Naive thymus-derived CD4-positive, alpha-beta T cell (primary cell): ENCODE measurements at regions not wholly inside any gene's neighbourhood (a gene's known extent, or its start where the extent isn't known, plus 50 kb on each side); places are given as distances from the start of the nearest gene placed in this dataset.
A peak's percentile ranks its signal among the peaks of the same experiment; 100 is the strongest.
"Not testable (repeated sequence)": the region's sequence is repeated elsewhere in the genome, so short reads cannot be mapped to it uniquely, and the experiment has no call there.

Experiments
- ATAC-seq: fragments of 150-1000 bp; cut with Tn5 transposase; 2 replicates; pipeline ENCODE4 v1.10.0; 2021; ENCODE audit warnings: mild to moderate bottlenecking, moderate library complexity
- CTCF ChIA-PET: fragments of 350-600 bp; sonication (Branson Sonifier 250); formaldehyde crosslinking; loops from one replicate; lab custom pipeline; 2021; ENCODE audit warnings: antibody characterized with exemption; lab: Charles Lee
- POLR2A ChIA-PET: fragments of 350-600 bp; sonication (Branson Sonifier 250); formaldehyde crosslinking; loops from one replicate; lab custom pipeline; 2021; ENCODE audit warnings: antibody characterized with exemption, inconsistent platforms; lab: Charles Lee
- DNase-seq, 9 donors: peaks; one replicate each; pipeline versions ENCODE4 v3.0.0 to v3.0.0-alpha.2; 2020 to 2022; ENCODE audit warnings: mixed read lengths in 1 of 9
- H3K27ac ChIP-seq: one replicate; pipeline ENCODE4 v1.7.0; 2013; ENCODE audit warnings: mild to moderate bottlenecking, low read depth, low read length, moderate library complexity
- H3K27me3 ChIP-seq, 2 donors: one replicate each; pipeline ENCODE4 v1.7.0; 2013; ENCODE audit warnings: low read length in 2 of 2, mild to moderate bottlenecking in 2 of 2, moderate library complexity in 2 of 2; ENCODE audit not compliant: control insufficient read depth in 2 of 2, insufficient read depth in 2 of 2
- H3K36me3 ChIP-seq, 3 experiments: 1 replicate in 2 of 3; 2 replicates in 1 of 3; pipeline ENCODE4 v1.7.0; 2013; ENCODE audit warnings: low read length in 3 of 3, mild to moderate bottlenecking in 3 of 3, moderate library complexity in 1 of 3; ENCODE audit not compliant: insufficient read depth in 3 of 3, control insufficient read depth in 2 of 3
- H3K4me1 ChIP-seq, 2 donors: one replicate each; pipeline ENCODE4 v1.7.0; 2013; ENCODE audit warnings: low read length in 2 of 2, mild to moderate bottlenecking in 2 of 2, moderate library complexity in 1 of 2; ENCODE audit not compliant: control insufficient read depth in 2 of 2, insufficient read depth in 2 of 2
- H3K4me3 ChIP-seq: 2 replicates; pipeline ENCODE4 v1.7.0; 2013; ENCODE audit warnings: mild to moderate bottlenecking, low read length
- H3K9me3 ChIP-seq, 3 experiments: 1 replicate in 2 of 3; 2 replicates in 1 of 3; pipeline ENCODE4 v1.7.0; 2013; ENCODE audit warnings: low read length in 3 of 3; ENCODE audit not compliant: control insufficient read depth in 2 of 3
- H3K27ac Mint-ChIP-seq, 9 donors: one replicate each; pipeline ENCODE4 v1.8.0; 2020 to 2022; ENCODE audit warnings: mixed read lengths in 9 of 9, mild to moderate bottlenecking in 8 of 9, moderate library complexity in 5 of 9, inconsistent platforms in 2 of 9
- H3K27me3 Mint-ChIP-seq, 5 donors: one replicate each; pipeline ENCODE4 v1.8.0; 2021 to 2022; ENCODE audit warnings: mixed read lengths in 5 of 5, mild to moderate bottlenecking in 1 of 5
- H3K36me3 Mint-ChIP-seq, 5 donors: one replicate each; pipeline ENCODE4 v1.8.0; 2020 to 2022; ENCODE audit warnings: mixed read lengths in 5 of 5, mild to moderate bottlenecking in 3 of 5, inconsistent platforms in 1 of 5
- H3K4me1 Mint-ChIP-seq, 7 donors: one replicate each; pipeline ENCODE4 v1.8.0; 2020 to 2022; ENCODE audit warnings: mixed read lengths in 7 of 7, mild to moderate bottlenecking in 3 of 7, inconsistent platforms in 1 of 7
- H3K4me3 Mint-ChIP-seq, 10 donors: one replicate each; pipeline ENCODE4 v1.8.0; 2020 to 2022; ENCODE audit warnings: mild to moderate bottlenecking in 10 of 10, mixed read lengths in 10 of 10, moderate library complexity in 6 of 10, inconsistent platforms in 2 of 10
- H3K9me3 Mint-ChIP-seq, 11 donors: one replicate each; pipeline ENCODE4 v1.8.0; 2020 to 2022; ENCODE audit warnings: mixed read lengths in 11 of 11, mild to moderate bottlenecking in 4 of 11, inconsistent platforms in 1 of 11, moderate library complexity in 1 of 11
- intact Hi-C, 2 donors: fragments of 100-400 bp; cut with micrococcal nuclease; formaldehyde crosslinking; loops; one replicate each; pipeline ENCODE4 v1.15.1; 2023

GRCh38 chr4:36609661-36610060 is 328.2 kb downstream of the DTHD1 start:
- Histone ChIP-seq H3K36me3 (no peaks in the 10 kb centered on the region), H3K4me3 (no peak overlapping the region), H3K27me3 (no peaks in the 10 kb centered on the region), H3K9me3 (no peaks in the 10 kb centered on the region), H3K4me1 (no peaks in the 10 kb centered on the region), H3K27ac (no peak overlapping the region)
- Mint-ChIP-seq H3K4me3 (no peak overlapping the region), H3K27ac (no peak overlapping the region), H3K9me3 (peaks cover 0 to 41% (median 12%) of the 10 kb centered on the region in 11 donors), H3K4me1 (no peaks in the 10 kb centered on the region), H3K36me3 (peaks cover 0 to 6% (median 4%) of the 10 kb centered on the region in 5 donors), H3K27me3 (no peaks in the 10 kb centered on the region)
- intact Hi-C loops: no loop called here
- no peak for ATAC-seq
- POLR2A ChIA-PET: no interaction called here
- CTCF ChIA-PET: no interaction called here
- no peak for DNase-seq

GRCh38 chr4:36610628-36611027 is 329.2 kb downstream of the DTHD1 start:
- intact Hi-C loops: no loop called here
- Mint-ChIP-seq H3K9me3 (peaks cover 0 to 40% (median 10%) of the 10 kb centered on the region in 11 donors), H3K4me3 (no peak overlapping the region), H3K27ac (no peak overlapping the region), H3K36me3 (peaks cover 0 to 6% (median 4%) of the 10 kb centered on the region in 5 donors), H3K27me3 (no peaks in the 10 kb centered on the region), H3K4me1 (no peaks in the 10 kb centered on the region)
- ChIA-PET CTCF (no interaction called here), POLR2A (no interaction called here)
- DNase-seq (no peak), ATAC-seq (no peak)
- Histone ChIP-seq H3K27ac (no peak overlapping the region), H3K4me1 (no peaks in the 10 kb centered on the region), H3K9me3 (no peaks in the 10 kb centered on the region), H3K27me3 (no peaks in the 10 kb centered on the region), H3K36me3 (no peaks in the 10 kb centered on the region), H3K4me3 (no peak overlapping the region)

DNA sequence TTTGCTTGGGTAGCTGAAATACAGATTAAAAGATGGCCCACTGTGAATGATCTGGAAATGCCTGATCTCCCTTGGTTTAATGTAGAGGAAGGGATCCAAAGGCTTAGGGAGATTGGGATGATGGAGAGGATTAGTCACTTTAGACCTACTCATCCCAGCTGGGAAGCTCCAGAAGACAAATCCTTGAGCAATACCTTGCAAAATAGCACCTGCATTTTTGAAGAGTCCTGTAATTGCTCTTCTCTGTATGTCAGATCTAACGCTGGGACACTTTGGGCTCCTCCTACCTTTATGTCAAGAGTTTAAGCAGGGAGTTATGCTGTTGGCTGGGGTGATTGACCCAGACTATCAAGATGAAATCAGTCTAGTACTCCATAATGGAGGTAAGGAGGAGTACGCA is 331.7 kb downstream of the DTHD1 start:
- peaks cover 0 to 39% (median 13%) of the 10 kb centered on the region in 11 donors for H3K9me3 Mint-ChIP-seq
- CTCF ChIA-PET, H3K36me3 ChIP-seq, H3K4me1 ChIP-seq, H3K4me3 Mint-ChIP-seq, H3K27ac Mint-ChIP-seq, H3K27ac ChIP-seq, ATAC-seq, H3K27me3 ChIP-seq, H3K4me1 Mint-ChIP-seq, H3K9me3 ChIP-seq, DNase-seq, intact Hi-C loops, H3K27me3 Mint-ChIP-seq, H3K4me3 ChIP-seq, POLR2A ChIA-PET, H3K36me3 Mint-ChIP-seq: not testable (repeated sequence)

DNA sequence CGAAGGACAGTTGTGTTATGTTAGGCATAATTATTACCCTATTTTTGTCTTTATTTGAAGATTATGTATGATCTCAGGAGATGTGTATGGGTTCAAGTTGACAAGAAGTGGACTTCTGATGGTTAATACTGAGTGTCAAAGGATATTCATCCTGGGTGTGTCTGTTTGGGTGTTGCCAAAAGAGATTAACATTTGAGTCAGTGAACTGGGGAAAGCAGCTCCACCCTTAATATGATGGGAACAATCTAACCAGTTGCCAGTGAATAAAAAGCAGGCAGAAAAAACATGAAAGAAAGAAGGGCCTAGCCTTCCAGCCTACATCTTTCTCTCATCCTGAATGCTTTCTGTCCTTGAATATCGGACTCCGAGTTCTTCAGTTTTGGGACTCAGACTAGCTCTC is 332.6 kb downstream of the DTHD1 start:
- ChIA-PET POLR2A (no interaction called here), CTCF (no interaction called here)
- Histone ChIP-seq H3K9me3 (no peaks in the 10 kb centered on the region), H3K36me3 (no peaks in the 10 kb centered on the region), H3K27ac (no peak overlapping the region), H3K27me3 (no peaks in the 10 kb centered on the region), H3K4me1 (no peaks in the 10 kb centered on the region), H3K4me3 (no peak overlapping the region)
- Mint-ChIP-seq H3K4me3 (no peak overlapping the region), H3K4me1 (no peaks in the 10 kb centered on the region), H3K27ac (no peak overlapping the region), H3K36me3 (peaks cover 0 to 6% (median 4%) of the 10 kb centered on the region in 5 donors), H3K27me3 (peaks cover 0 to 3% (median 0%) of the 10 kb centered on the region in 5 donors), H3K9me3 (peaks cover 0 to 39% (median 13%) of the 10 kb centered on the region in 11 donors)
- ATAC-seq (no peak), DNase-seq (no peak)
- intact Hi-C loops: no loop called here

DNA sequence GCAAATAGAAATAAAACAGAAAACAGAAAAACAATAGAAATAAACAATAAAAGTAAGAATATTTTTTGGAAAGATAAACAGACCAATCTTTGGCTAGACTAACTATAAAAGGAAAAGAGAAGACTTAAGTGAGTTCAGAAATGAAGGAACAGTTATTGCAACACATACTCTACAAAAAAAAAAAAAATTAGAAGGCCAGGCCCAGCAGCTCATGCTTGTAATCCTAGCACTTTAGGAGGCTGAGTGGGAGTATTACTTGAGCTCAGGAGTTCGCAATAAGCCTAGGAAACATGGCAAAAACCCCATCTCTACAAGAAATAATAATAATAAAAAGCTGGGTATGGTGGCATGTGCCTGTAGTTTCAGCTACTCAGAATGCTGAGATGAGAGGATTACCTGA is 336.7 kb downstream of the DTHD1 start:
- Histone ChIP-seq H3K36me3 (no peaks in the 10 kb centered on the region), H3K27me3 (no peaks in the 10 kb centered on the region), H3K4me3 (no peak overlapping the region), H3K9me3 (no peaks in the 10 kb centered on the region), H3K27ac (no peak overlapping the region), H3K4me1 (no peaks in the 10 kb centered on the region)
- Mint-ChIP-seq H3K27me3 (peaks cover 0 to 3% (median 0%) of the 10 kb centered on the region in 5 donors), H3K36me3 (no peaks in the 10 kb centered on the region), H3K27ac (no peak overlapping the region), H3K4me3 (no peak overlapping the region), H3K9me3 (peaks cover 0 to 7% (median 2%) of the 10 kb centered on the region in 11 donors), H3K4me1 (no peaks in the 10 kb centered on the region)
- ATAC-seq: no peak
- no peak for DNase-seq
- intact Hi-C loops: no loop called here
- POLR2A ChIA-PET: no interaction called here
- CTCF ChIA-PET: no interaction called here

DNA sequence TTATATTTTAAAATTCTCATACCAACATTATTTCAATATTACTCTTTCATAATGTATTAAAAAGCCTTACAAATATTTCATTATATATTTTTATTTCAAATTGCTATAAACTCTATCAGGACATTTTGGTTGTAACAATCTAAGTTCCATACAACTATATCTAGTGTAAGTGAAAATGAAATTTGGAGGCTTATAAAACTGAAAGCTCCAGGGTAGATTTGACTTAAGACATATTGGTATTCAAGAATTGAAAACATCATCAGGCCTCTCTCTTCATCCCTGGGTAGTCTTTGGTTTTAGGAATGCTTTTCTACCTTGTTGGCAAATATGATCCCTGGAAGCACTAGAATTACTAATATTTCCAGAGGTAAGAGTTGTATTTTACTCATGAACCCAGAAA is 342.6 kb downstream of the DTHD1 start:
- no peak for ATAC-seq
- no peak for DNase-seq

DNA sequence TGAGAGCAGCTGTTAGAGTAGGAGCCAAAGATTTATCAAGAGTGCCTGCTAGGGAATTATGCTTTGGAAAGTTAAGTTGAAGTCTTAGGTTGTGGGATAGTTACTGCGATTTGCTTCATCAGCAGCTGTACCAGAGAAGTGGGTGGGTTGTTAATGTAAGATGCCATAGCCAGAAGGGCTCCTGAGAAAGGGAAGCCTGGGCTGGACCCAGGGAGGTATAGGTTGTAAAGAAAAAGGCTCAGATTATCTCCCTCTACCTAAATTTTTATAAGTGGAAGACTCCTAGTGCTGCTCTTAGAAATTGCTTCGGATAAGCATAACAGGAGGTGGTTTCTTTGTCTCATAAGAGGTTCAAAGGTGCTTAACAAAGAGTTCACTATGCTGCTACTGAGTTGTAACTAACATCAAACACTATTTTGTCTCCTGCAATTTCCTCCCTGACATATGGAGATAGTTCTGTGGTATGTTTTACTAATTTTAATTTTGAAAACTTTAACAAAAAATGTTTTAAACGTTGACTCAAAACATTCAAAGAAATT is 356.9 kb downstream of the DTHD1 start:
- DNase-seq (peak in 4 of 9 donors; percentile 10 to 36 (median 22)), ATAC-seq (peak; percentile 45)
- H3K4me3 ChIP-seq: no peak overlapping the region
- H3K36me3 ChIP-seq: no peaks in the 10 kb centered on the region
- peaks cover 0 to 2% (median 0%) of the 10 kb centered on the region in 11 donors for H3K9me3 Mint-ChIP-seq
- H3K27ac ChIP-seq: no peak overlapping the region
- ChIA-PET POLR2A (no interaction called here), CTCF (no interaction called here)
- intact Hi-C loops: no loop called here
- peaks cover 0 to 47% (median 17%) of the 10 kb centered on the region in 7 donors for H3K4me1 Mint-ChIP-seq
- H3K27ac Mint-ChIP-seq: peak overlapping the region in 8 of 9 donors; percentile 24 to 80 (median 71)
- no peaks in the 10 kb centered on the region for H3K27me3 ChIP-seq
- H3K27me3 Mint-ChIP-seq: peaks cover 0 to 5% (median 0%) of the 10 kb centered on the region in 5 donors
- no peaks in the 10 kb centered on the region for H3K9me3 ChIP-seq
- H3K4me3 Mint-ChIP-seq: peak overlapping the region in 3 of 10 donors; percentile 26 to 45 (median 35)
- peaks cover 0 to 7% of the 10 kb centered on the region in 2 donors for H3K4me1 ChIP-seq
- no peaks in the 10 kb centered on the region for H3K36me3 Mint-ChIP-seq

More for the DNA sequence above, 342.6 kb downstream of the DTHD1 start:
- H3K9me3 ChIP-seq: no peaks in the 10 kb centered on the region
- H3K9me3 Mint-ChIP-seq: peaks cover 0 to 5% (median 0%) of the 10 kb centered on the region in 11 donors
- H3K4me3 ChIP-seq: no peak overlapping the region
- H3K27me3 ChIP-seq: no peaks in the 10 kb centered on the region
- H3K4me1 Mint-ChIP-seq: no peaks in the 10 kb centered on the region
- intact Hi-C loops: no loop called here
- ChIA-PET POLR2A (no interaction called here), CTCF (no interaction called here)
- H3K27ac Mint-ChIP-seq: no peak overlapping the region
- no peaks in the 10 kb centered on the region for H3K36me3 Mint-ChIP-seq
- H3K4me1 ChIP-seq: no peaks in the 10 kb centered on the region
- no peaks in the 10 kb centered on the region for H3K36me3 ChIP-seq
- H3K27ac ChIP-seq: no peak overlapping the region
- no peak overlapping the region for H3K4me3 Mint-ChIP-seq
- no peaks in the 10 kb centered on the region for H3K27me3 Mint-ChIP-seq
